Upper lobe of left lung (tissue), 4 donors: ENCODE measurements at regions not wholly inside any gene's neighbourhood (a gene's known extent, or its start where the extent isn't known, plus 50 kb on each side); places are given as distances from the start of the nearest gene placed in this dataset.

Source experiments
- CTCF ChIP-seq, 6 experiments: fragments of 450-650 bp in 4 of 6; fragments of 200-600 bp in 2 of 6; sonication (generic) in 2 of 6; IDR thresholded peaks; one replicate each; pipeline ENCODE4 v1.5.1; 2016 to 2019; ENCODE audit warnings: antibody characterized with exemption in 6 of 6
- EP300 ChIP-seq, 4 donors: sonication (generic); formaldehyde crosslinking; IDR thresholded peaks; one replicate each; pipeline ENCODE4 v1.5.1; 2017; ENCODE audit warnings: antibody characterized with exemption in 4 of 4, control low read depth in 2 of 4
- POLR2A ChIP-seq, 4 donors: fragments of 450-650 bp; IDR thresholded peaks; one replicate each; pipeline ENCODE4 v1.5.1; 2016 to 2017; ENCODE audit warnings: antibody characterized with exemption in 4 of 4, mild to moderate bottlenecking in 2 of 4
- POLR2AphosphoS5 ChIP-seq, 2 donors: sonication (generic); formaldehyde crosslinking; IDR thresholded peaks; one replicate each; pipeline ENCODE4 v1.5.1; 2017; ENCODE audit warnings: antibody characterized with exemption in 2 of 2

- TF ChIP-seq POLR2AphosphoS5 (IDR thresholded peaks at IDR 0.05) (no peak), EP300 (IDR thresholded peaks at IDR 0.05) (no peak), CTCF (IDR thresholded peaks at IDR 0.05) (no peak), POLR2A (IDR thresholded peaks at IDR 0.05) (no peak)
Measured at GRCh38 chr2:14872779-14873325, 240.3 kb downstream of the LRATD1 start.
